SK-N-SH (cell line): ENCODE measurements at regions not wholly inside any gene's neighbourhood (a gene's known extent, or its start where the extent isn't known, plus 50 kb on each side); places are given as distances from the start of the nearest gene placed in this dataset.
A peak's percentile ranks its signal among the peaks of the same experiment; 100 is the strongest.

Experiments
- CTCF ChIA-PET: fragments of 300-600, 350-600 bp; formaldehyde crosslinking; extraction: SDS; loops from one replicate; lab custom pipeline; 2021; lab: Yijun Ruan, JAX
- POLR2A ChIA-PET: fragments of 350-600 bp; sonication (Branson Sonifier 250); formaldehyde crosslinking; extraction: SDS; loops from one replicate; lab custom pipeline; 2020; ENCODE audit warnings: antibody characterized with exemption, inconsistent platforms; lab: Yijun Ruan, JAX
- DNase-seq: peaks from one replicate; pipeline ENCODE4 v3.0.0; 2012
- H2AFZ ChIP-seq: fragments of 200-600 bp; sonication (generic); 2 replicates; pipeline ENCODE4 v1.8.1; 2016; ENCODE audit warnings: antibody characterized with exemption, mild to moderate bottlenecking, low read depth
- H3F3A ChIP-seq: fragments of 200-600 bp; sonication (generic); replicated peaks from 2 replicates; pipeline ENCODE3; 2016; ENCODE audit warnings: antibody characterized with exemption, mild to moderate bottlenecking; ENCODE audit not compliant: insufficient read depth
- H3K27ac ChIP-seq, 2 experiments: fragments of 200-500 bp in 1 of 2; fragments of 200-600 bp in 1 of 2; sonication (Bioruptor generic) in 1 of 2; sonication (generic), shearing (Covaris generic) in 1 of 2; 2 replicates each; pipeline versions ENCODE4 v1.5.1 to v1.6.1; 2014 to 2016; ENCODE audit warnings: low read depth in 2 of 2, inconsistent platforms in 1 of 2, low read length in 1 of 2, mild to moderate bottlenecking in 1 of 2, mixed read lengths in 1 of 2
- H3K27me3 ChIP-seq: fragments of 200-600 bp; sonication (generic), shearing (Covaris generic); 2 replicates; pipeline ENCODE4 v1.6.1; 2016; ENCODE audit warnings: mixed run types; ENCODE audit not compliant: insufficient read depth
- H3K36me3 ChIP-seq, 2 experiments: fragments of 200-500 bp in 1 of 2; fragments of 200-600 bp in 1 of 2; sonication (Bioruptor generic) in 1 of 2; sonication (generic) in 1 of 2; replicated peaks in 1 of 2; 2 replicates each; pipeline versions ENCODE3 to v1.5.1; 2014 to 2016; ENCODE audit warnings: low read length in 1 of 2, mild to moderate bottlenecking in 1 of 2; ENCODE audit not compliant: insufficient read depth in 2 of 2, control insufficient read depth in 1 of 2
- H3K4me1 ChIP-seq, 2 experiments: fragments of 200-500 bp in 1 of 2; fragments of 200-600 bp in 1 of 2; sonication (Bioruptor generic) in 1 of 2; sonication (generic), shearing (Covaris generic) in 1 of 2; 2 replicates each; pipeline versions ENCODE4 v1.5.1 to v1.6.1; 2014 to 2016; ENCODE audit warnings: low read depth in 1 of 2, low read length in 1 of 2, mixed run types in 1 of 2; ENCODE audit not compliant: insufficient read depth in 2 of 2, control insufficient read depth in 1 of 2
- H3K4me2 ChIP-seq: fragments of 200-600 bp; sonication (generic), shearing (Covaris generic); 2 replicates; pipeline ENCODE4 v1.6.1; 2017; ENCODE audit warnings: mixed run types
- H3K4me3 ChIP-seq, 2 experiments: fragments of 200-500 bp in 1 of 2; fragments of 200-600 bp in 1 of 2; sonication (Bioruptor generic) in 1 of 2; sonication (generic), shearing (Covaris generic) in 1 of 2; 2 replicates each; pipeline versions ENCODE4 v1.5.1 to v1.8.1; 2014 to 2016; ENCODE audit warnings: low read depth in 2 of 2, inconsistent platforms in 1 of 2, low read length in 1 of 2, mild to moderate bottlenecking in 1 of 2, mixed read lengths in 1 of 2, moderate library complexity in 1 of 2
- H3K79me2 ChIP-seq: fragments of 200-600 bp; sonication (generic); 2 replicates; pipeline ENCODE4 v1.8.1; 2017; ENCODE audit warnings: mild to moderate bottlenecking; ENCODE audit not compliant: insufficient read depth
- H3K9ac ChIP-seq: fragments of 200-600 bp; sonication (generic); 2 replicates; pipeline ENCODE4 v1.6.1; 2017; ENCODE audit warnings: mixed run types
- H3K9me2 ChIP-seq: fragments of 200-600 bp; sonication (generic); 2 replicates; pipeline ENCODE4 v1.6.1; 2017; ENCODE audit warnings: mixed run types
- H3K9me3 ChIP-seq: fragments of 200-600 bp; sonication (generic); 2 replicates; pipeline ENCODE4 v1.6.1; 2017; ENCODE audit warnings: mixed run types, mild to moderate bottlenecking, moderate library complexity
- H4K20me1 ChIP-seq: fragments of 200-600 bp; sonication (generic); 2 replicates; pipeline ENCODE4 v1.6.1; 2017; ENCODE audit warnings: mild to moderate bottlenecking, mixed run types; ENCODE audit not compliant: insufficient read depth
- CHD2 ChIP-seq: fragments of 150-350 bp; IDR thresholded peaks from 2 replicates; pipeline ENCODE4 v1.6.1; 2018; ENCODE audit warnings: low read length; ENCODE audit not compliant: partially characterized antibody
- ELF1 ChIP-seq: IDR thresholded peaks from 2 replicates; pipeline ENCODE4 v1.4.0; 2012
- EP300 ChIP-seq, 2 experiments: IDR thresholded peaks; 2 replicates each; pipeline versions ENCODE4 v1.4.0 to v1.6.1; 2012; ENCODE audit warnings: borderline replicate concordance in 1 of 2, low read depth in 1 of 2, low read length in 1 of 2
- FOSL2 ChIP-seq: IDR thresholded peaks from 2 replicates; pipeline ENCODE4 v1.4.0; 2012; ENCODE audit warnings: low read depth, mild to moderate bottlenecking, moderate library complexity, borderline replicate concordance
- FOXJ3 ChIP-seq: sonication (generic); formaldehyde crosslinking; IDR thresholded peaks from 2 replicates; pipeline ENCODE4 v1.5.1; 2020; ENCODE audit warnings: mild to moderate bottlenecking, missing genetic modification reagents
- FOXM1 ChIP-seq: IDR thresholded peaks from 2 replicates; pipeline ENCODE4 v1.4.0; 2012; ENCODE audit warnings: low read depth, mild to moderate bottlenecking
- JUND ChIP-seq: IDR thresholded peaks from 2 replicates; pipeline ENCODE4 v1.4.0; 2012
- MEF2A ChIP-seq: IDR thresholded peaks from 2 replicates; pipeline ENCODE4 v1.4.0; 2012; ENCODE audit warnings: low read depth, borderline replicate concordance
- MXI1 ChIP-seq: IDR thresholded peaks from 2 replicates; pipeline ENCODE4 v1.6.1; 2012; ENCODE audit warnings: mild to moderate bottlenecking, low read depth, low read length, improper control_type of control experiment
- NFIC ChIP-seq: IDR thresholded peaks from 2 replicates; pipeline ENCODE4 v1.4.0; 2012; ENCODE audit warnings: borderline replicate concordance
- NRF1 ChIP-seq: IDR thresholded peaks from 2 replicates; pipeline ENCODE4 v1.6.1; 2012; ENCODE audit warnings: low read depth, mild to moderate bottlenecking, low read length
- PBX3 ChIP-seq: IDR thresholded peaks from 2 replicates; pipeline ENCODE4; 2012
- RAD21 ChIP-seq: IDR thresholded peaks from 2 replicates; pipeline ENCODE4 v1.6.1; 2012; ENCODE audit warnings: mild to moderate bottlenecking, low read length
- RXRA ChIP-seq: IDR thresholded peaks from 2 replicates; pipeline ENCODE4 v1.4.0; 2012; ENCODE audit warnings: low read depth, mild to moderate bottlenecking, borderline replicate concordance
- TAF1 ChIP-seq: IDR thresholded peaks from 2 replicates; pipeline ENCODE4 v1.6.1; 2012; ENCODE audit warnings: low read depth, mild to moderate bottlenecking, low read length, moderate library complexity, borderline replicate concordance
- TCF12 ChIP-seq: IDR thresholded peaks from 2 replicates; pipeline ENCODE4 v1.4.0; 2012
- TEAD4 ChIP-seq: IDR thresholded peaks from 2 replicates; pipeline ENCODE4 v1.4.0; 2012; ENCODE audit warnings: mild to moderate bottlenecking, borderline replicate concordance; ENCODE audit not compliant: insufficient read depth
- WGBS: methylation state at CpG from one replicate; pipeline ENCODE4 v1.1.6; 2017; ENCODE audit warnings: low lambda C conversion rate; 5-methylcytosine and 5-hydroxymethylcytosine counted together
- TF ChIP-seq, protein P1 (sequence below): fragments of 150-350 bp; IDR thresholded peaks from 2 replicates; pipeline ENCODE4 v1.6.1; 2017; ENCODE audit warnings: antibody characterized with exemption, low read length, low read depth, borderline replicate concordance
- TF ChIP-seq, protein P2 (sequence below): fragments of 150-350 bp; IDR thresholded peaks from 2 replicates; pipeline ENCODE4 v1.6.1; 2016; ENCODE audit warnings: mild to moderate bottlenecking, low read depth, low read length

DNA sequence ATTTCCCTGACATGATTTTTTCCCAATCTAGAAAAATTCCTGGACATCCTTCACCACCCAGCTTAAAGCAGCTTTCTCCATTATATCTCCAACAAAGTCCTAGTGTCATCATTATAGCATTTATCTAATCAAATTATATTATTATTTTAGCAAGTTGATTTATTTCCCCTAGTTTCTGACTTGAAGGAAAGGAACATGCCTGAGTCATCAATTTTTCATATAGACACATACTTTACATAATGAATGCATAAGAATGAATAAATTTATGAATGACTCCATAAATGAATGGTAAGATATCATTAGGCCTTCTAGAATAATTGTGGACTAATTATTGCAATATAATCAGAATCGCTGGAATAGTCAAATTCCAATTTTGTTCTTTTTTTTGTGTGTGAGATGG, 79.4 kb upstream of the COL11A1 start:
- no peaks in the 10 kb centered on the region for H3K9me3 ChIP-seq
- H3K79me2 ChIP-seq, result no peaks in the 10 kb centered on the region
- no peak overlapping the region for H3K4me2 ChIP-seq
- H3F3A ChIP-seq, result no peaks in the 10 kb centered on the region
- H3K9me2 ChIP-seq, result no peaks in the 10 kb centered on the region
- H3K27ac ChIP-seq, result no peak overlapping the region
- H3K4me3 ChIP-seq, result no peak overlapping the region
- peaks cover 2 to 4% of the 10 kb centered on the region in 2 experiments; a peak in 2 of 4 replicates for H3K4me1 ChIP-seq
- TF ChIP-seq RAD21 (no peak), TEAD4 (no peak), RXRA (no peak), FOXM1 (no peak), TAF1 (no peak), MXI1 (no peak), NRF1 (no peak), FOXJ3 (CRISPR knock-in tag) (no peak), PBX3 (no peak)
- TF ChIP-seq, protein P1, sequence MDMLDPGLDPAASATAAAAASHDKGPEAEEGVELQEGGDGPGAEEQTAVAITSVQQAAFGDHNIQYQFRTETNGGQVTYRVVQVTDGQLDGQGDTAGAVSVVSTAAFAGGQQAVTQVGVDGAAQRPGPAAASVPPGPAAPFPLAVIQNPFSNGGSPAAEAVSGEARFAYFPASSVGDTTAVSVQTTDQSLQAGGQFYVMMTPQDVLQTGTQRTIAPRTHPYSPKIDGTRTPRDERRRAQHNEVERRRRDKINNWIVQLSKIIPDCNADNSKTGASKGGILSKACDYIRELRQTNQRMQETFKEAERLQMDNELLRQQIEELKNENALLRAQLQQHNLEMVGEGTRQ, result no peak
- TF ChIP-seq, all 33 proteins: peak for 0
- no peak for DNase-seq
- ChIA-PET CTCF (no interaction called here), POLR2A (no interaction called here)
- Histone ChIP-seq H3K36me3 (no peaks in the 10 kb centered on the region), H2AFZ (no peak overlapping the region), H3K27me3 (no peaks in the 10 kb centered on the region), H3K9ac (no peak overlapping the region), H4K20me1 (no peaks in the 10 kb centered on the region)
- 79% methylated on average over 1 of the region's 1 CpG for WGBS

DNA sequence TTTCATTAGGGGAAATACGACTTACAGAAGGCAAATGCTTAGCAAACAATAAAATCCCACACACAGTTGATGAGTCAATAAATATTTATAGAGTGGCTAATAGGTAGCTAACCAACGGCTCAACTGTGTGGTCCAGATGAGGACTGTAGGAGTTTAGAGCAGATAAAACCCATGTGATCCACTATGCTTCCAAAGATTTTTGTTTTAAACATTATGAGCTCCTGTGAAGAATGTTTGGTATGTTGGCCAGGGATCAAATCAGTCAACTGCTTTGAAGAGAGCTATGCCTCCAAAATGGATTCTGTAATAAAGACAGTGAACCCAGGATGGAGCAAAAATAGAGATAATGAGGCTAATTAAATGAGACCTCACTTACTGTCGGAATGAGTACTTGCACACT, 72.3 kb upstream of the COL11A1 start:
- no peak overlapping the region for H3K4me3 ChIP-seq
- no peak for DNase-seq
- CTCF ChIA-PET, result interaction anchor here (0.8 kb wide), 1 partner anchor 210 kb away, joined by 3 read pairs; no protein-coding TSS in a partner anchor
- H3K27me3 ChIP-seq, result no peaks in the 10 kb centered on the region
- no peak for TF ChIP-seq FOXM1
- peak; percentile 47; the same call in 1 of the 2 replicates for TF ChIP-seq TEAD4
- 0 out of 4 replicates have a peak, but pooled peaks of 1 of the 2 experiments have one; percentile 11 for TF ChIP-seq EP300 (IDR thresholded peaks at IDR 0.05; ENCODE audit: borderline replicate concordance in 1 of 2, low read depth in 1 of 2, low read length in 1 of 2)
- TF ChIP-seq TAF1, result no peak
- peak; percentile 49 for TF ChIP-seq TCF12
- peak; percentile 24; the same call in 1 of the 2 replicates for TF ChIP-seq JUND
- no peak for TF ChIP-seq ELF1
- TF ChIP-seq FOSL2, result peak; percentile 52; the same call in 1 of the 2 replicates
- TF ChIP-seq NFIC, result peak; percentile 62; the same call in 1 of the 2 replicates
- TF ChIP-seq, protein P2, sequence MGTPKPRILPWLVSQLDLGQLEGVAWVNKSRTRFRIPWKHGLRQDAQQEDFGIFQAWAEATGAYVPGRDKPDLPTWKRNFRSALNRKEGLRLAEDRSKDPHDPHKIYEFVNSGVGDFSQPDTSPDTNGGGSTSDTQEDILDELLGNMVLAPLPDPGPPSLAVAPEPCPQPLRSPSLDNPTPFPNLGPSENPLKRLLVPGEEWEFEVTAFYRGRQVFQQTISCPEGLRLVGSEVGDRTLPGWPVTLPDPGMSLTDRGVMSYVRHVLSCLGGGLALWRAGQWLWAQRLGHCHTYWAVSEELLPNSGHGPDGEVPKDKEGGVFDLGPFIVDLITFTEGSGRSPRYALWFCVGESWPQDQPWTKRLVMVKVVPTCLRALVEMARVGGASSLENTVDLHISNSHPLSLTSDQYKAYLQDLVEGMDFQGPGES, result no peak
- TF ChIP-seq MEF2A, result 0 out of 2 replicates have a peak, but pooled peaks have one; percentile 25
- no peak for TF ChIP-seq RAD21
- TF ChIP-seq CHD2, result no peak
- no peak; the same call in 1 of the 2 replicates for TF ChIP-seq RXRA
- no peaks in the 10 kb centered on the region for H3K9me2 ChIP-seq
- H3K9ac ChIP-seq, result no peak overlapping the region
- H3K27ac ChIP-seq, result peak overlapping the region; percentile 16 to 50; a peak in 3 of 4 replicates
- no peaks in the 10 kb centered on the region for H3K79me2 ChIP-seq
- H3K9me3 ChIP-seq, result no peaks in the 10 kb centered on the region; the same call in 1 of the 2 replicates
- no peak overlapping the region for H3K4me2 ChIP-seq
- H3F3A ChIP-seq, result peaks cover 4% of the 10 kb centered on the region
- H4K20me1 ChIP-seq, result no peaks in the 10 kb centered on the region
- POLR2A ChIA-PET, result no interaction called here
- H3K36me3 ChIP-seq, result no peaks in the 10 kb centered on the region
- no peaks in the 10 kb centered on the region; a peak in 2 of 4 replicates for H3K4me1 ChIP-seq
- no peak overlapping the region for H2AFZ ChIP-seq
- 30% methylated on average over 3 of the region's 3 CpGs for WGBS
